ENCODE measurements at regions not wholly inside any gene's neighbourhood (a gene's known extent, or its start where the extent isn't known, plus 50 kb on each side); places are given as distances from the start of the nearest gene placed in this dataset.

GRCh38 chr9:111743275-111743674 lies 51.5 kb downstream of the SHOC1 start (continued):
- TF ChIP-seq EP300 (IDR thresholded peaks at IDR 0.05; ENCODE audit: borderline replicate concordance in 1 of 2, low read depth in 2 of 2, low read length in 2 of 2): no peak
- no peak for TF ChIP-seq ASH2L (IDR thresholded peaks at IDR 0.05; ENCODE audit: low read length)
- TF ChIP-seq SIX5 (IDR thresholded peaks at IDR 0.05; ENCODE audit: low read depth, low read length): no peak
- no peak for TF ChIP-seq CREB1 (IDR thresholded peaks at IDR 0.05)
- no peak for TF ChIP-seq TAF1 (IDR thresholded peaks at IDR 0.05; ENCODE audit: low read depth, low read length)
- no peak for TF ChIP-seq RBBP5 (IDR thresholded peaks at IDR 0.05; ENCODE audit: borderline replicate concordance, low read depth, low read length)
